H54 (cell line): ENCODE measurements at regions not wholly inside any gene's neighbourhood (a gene's known extent, or its start where the extent isn't known, plus 50 kb on each side); places are given as distances from the start of the nearest gene placed in this dataset.
"Not testable (repeated sequence)": the region's sequence is repeated elsewhere in the genome, so short reads cannot be mapped to it uniquely, and the experiment has no call there.

Experiments used
- DNase-seq: peaks from one replicate; pipeline ENCODE4 v3.0.0; 2011; ENCODE audit warnings: low spot score, mixed read lengths; ENCODE audit not compliant: insufficient read length
- FAIRE-seq: peaks from 3 replicates; lab custom pipeline; 2011; peaks lifted over from hg19 to GRCh38; lab: Jason Lieb, UNC
- POLR2A ChIP-seq: IDR thresholded peaks from 2 replicates; pipeline ENCODE4 v1.6.1; 2011; ENCODE audit warnings: low read depth, mild to moderate bottlenecking, low read length

DNA sequence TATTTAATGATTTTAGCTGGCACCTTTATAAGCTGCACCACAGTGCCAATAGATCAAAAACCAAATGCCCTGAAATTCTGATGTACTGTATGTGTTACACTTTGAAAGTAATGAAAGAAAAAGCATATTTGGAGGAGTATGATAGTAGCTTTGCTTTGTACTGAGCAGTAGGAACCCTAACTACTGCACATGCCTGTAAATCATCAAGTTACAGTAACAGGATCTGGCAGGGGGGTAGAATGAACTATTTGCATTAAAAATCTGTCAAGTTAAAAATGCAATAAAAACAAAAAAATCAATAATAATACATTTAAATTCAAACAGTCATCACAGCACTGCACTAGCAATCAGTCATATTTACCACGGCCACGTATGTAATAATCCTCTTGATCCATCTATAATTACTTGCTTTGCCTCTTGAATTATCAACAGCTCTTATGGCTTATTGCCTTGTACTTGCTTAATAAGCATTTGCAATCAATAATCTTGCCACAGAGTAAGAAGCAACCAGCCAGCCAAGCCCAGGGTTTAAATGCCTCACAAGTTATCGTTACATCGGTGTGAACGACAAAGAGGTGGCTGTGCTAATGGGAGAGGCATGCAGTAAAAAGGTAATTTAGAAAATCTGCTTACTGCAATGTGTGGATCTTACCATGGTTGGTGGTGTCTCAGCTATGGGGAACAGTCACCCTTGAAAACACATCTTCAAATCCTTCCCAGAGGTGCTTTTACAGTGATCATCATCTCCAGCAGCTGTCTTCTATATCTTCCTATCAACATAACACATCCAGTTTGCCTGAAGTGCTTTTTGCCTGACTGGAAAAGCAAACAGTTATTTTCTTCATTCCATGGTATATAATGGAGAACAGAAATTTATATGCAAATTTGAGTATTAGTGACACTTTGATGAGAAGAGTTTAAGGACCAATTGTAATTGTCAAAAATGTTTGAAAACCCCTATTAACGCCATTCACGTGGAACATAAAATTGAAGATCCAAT lies 1812.1 kb upstream of the ADGRL3 start:
- TF ChIP-seq POLR2A, result no peak
- DNase-seq (no peak), FAIRE-seq (no peak)

DNA sequence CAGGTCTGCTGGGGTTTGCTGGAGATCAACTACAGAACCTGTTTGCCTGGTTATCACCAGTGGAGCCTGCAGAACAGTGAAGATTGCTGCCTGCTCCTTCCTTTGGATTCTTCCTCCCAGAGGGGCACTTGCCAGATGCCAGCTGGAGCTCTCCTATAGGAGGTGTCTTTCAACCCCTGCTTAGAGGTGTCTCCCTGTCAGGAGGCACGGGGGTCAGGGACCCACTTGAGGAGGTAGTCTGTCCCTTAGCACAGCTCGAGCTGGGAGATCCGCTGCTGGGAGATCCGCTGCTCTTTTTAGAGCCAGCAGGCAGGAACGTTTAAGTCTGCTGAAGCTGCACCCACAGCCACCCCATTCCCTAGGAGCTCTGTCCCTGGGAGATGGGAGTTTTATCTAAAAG lies 1806.3 kb upstream of the ADGRL3 start:
- DNase-seq (no peak), FAIRE-seq (no peak)
- no peak for TF ChIP-seq POLR2A

DNA sequence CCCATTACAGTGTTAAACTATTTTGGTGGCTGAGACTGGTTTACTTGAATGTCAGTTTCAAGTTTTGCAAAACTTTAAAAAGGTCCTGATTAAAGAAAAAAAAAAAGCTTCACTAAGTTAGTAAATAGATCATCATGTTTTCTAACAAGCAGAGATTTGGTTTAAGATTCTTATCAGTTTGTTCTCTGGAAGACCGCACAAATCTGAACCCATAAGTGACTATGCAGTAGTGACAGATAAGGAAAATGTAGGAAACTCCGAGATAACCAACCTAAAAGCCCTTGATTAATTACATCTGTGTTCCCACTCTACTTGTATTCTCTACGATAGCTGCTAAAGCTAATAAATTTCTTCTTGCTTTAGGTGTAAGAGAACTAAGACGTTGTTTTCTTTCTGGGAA lies 1799.8 kb upstream of the ADGRL3 start:
- FAIRE-seq, result no peak
- no peak for TF ChIP-seq POLR2A
- DNase-seq, result no peak

DNA sequence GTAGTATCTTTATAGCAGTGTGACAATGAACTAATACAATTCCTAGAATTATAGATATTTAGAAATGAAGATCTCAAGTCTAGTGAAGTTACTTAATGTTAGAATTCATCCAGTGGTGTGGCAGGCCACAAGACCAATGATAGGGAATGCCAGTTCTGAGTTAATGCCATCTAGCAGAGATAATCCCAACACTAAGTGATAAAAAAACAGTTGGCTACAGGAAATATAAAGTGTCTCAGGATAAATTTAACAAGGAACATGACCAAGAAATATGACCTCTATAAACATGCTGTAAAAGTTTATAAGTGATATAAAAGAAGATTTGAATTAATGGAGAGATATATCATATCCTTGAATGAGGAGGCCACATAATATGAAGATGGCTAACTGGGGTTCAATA lies 1790.5 kb upstream of the ADGRL3 start:
- no peak for TF ChIP-seq POLR2A
- DNase-seq (no peak), FAIRE-seq (no peak)

DNA sequence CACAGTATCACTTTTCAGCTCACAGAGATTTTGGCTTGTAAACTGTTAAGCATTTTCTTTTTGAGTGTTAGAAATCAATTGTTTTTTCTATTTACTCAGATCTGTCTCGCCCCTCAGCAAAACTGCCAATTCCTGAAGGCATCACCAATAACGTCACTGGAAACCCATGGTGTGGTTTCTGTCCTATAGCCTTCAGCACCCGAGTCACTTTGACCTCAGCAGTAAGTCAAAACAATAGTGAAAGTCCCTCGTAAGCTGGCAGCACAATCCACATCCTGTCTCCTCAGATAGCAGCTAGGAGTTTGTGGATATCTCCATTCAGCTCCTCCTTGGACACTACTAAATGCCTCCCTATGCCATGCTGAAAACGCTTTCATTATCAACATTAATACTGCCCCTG lies 1787.4 kb upstream of the ADGRL3 start:
- FAIRE-seq, result no peak
- no peak for DNase-seq

DNA sequence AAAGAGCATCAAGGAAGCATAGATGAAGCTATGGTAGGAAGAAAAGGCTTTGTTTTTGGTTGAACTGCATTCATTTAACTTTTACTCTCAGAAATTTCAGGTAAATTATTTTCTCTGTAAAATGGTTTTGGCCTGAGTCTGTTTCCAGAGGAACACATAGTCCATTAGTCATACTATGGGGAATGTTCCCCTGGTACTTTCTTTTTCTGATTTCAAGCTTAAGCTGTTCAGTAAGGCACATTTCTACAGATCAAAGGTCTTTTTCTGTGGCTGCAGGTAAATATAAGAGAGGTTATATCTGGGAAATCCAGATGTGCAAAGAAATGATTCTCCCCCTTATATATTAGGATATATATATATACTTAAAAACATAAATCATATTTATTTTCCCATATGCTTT lies 1744.4 kb upstream of the ADGRL3 start:
- no peak for TF ChIP-seq POLR2A
- FAIRE-seq (no peak), DNase-seq (no peak)

More for the DNA sequence above, 1787.4 kb upstream of the ADGRL3 start:
- no peak for TF ChIP-seq POLR2A

DNA sequence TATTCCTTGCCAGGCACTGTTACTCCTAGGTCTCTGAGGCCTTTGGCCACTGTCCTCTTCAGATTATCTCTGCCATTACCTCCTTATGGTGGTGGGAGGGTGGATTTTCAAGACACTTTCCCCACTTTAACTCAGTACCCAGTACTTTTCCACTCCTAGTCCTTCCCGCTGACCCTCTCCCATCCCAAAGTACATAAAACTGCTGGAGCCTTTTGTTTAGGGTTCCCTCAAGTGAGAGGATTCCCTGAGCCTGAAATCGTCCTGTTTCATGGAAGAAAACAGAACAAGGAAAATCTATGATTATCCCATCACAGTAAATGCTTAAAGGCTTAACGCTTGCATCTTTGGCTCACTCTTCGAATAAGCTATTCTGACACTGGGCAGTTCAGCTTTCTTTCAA lies 1742.5 kb upstream of the ADGRL3 start:
- DNase-seq (no peak), FAIRE-seq (no peak)
- TF ChIP-seq POLR2A, result no peak

DNA sequence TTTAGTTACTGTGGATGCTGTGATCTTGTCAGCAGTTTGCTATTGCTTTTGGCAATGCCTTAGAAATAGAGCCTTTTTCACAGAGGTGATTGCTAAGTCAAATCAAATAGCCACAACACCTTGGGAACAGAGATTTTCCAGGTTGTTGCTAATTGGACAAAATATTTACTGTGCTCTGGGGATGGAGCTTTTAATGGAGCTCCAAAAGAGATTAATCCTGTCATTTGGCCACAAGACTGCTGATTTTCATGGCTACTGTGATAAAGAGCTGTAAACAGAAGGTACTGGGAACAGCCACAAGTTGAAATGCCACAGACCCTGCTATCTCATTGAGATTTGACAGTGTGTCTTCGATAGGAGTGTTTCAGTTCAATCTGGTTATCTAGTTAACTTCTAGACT lies 1715.2 kb upstream of the ADGRL3 start:
- no peak for TF ChIP-seq POLR2A
- no peak for DNase-seq
- no peak for FAIRE-seq

DNA sequence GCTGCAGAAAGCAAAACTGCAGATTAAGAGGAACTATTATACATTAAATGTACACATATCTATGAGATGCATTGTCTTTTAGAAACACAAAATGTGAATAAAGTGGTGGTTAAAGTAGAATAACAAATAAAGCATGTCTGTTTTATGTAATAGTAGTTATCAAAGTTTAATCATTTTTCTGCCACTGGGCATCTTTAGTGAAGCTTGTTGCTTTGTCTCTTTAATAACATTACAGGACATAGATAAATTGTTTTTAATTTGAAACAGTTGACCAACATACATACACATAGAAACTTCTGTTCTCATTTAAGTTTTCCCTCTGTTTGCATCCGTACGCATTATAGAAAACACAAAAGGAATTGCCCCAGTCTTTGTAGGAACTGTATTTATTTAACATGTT lies 1700.0 kb upstream of the ADGRL3 start:
- no peak for FAIRE-seq
- no peak for TF ChIP-seq POLR2A

DNA sequence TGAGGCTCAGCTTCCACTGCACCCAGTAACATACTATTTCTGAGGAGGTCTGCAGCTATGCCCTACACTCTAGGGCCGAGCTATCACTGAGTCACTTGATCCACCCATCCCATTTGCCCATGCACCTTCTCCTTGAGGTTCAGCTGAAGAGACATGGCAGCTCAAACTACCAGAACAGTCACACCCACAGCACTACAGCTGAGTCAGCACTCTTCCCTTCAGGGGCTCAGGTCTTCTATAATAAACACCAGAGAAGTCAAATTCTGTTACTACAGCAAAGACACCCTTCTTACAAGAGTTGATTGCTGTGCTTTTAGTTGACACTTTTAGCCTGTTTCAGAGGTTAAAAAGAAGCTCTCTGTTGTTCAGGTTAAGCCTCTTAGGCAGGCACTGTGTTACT lies 1696.4 kb upstream of the ADGRL3 start:
- FAIRE-seq, result no peak

More for the DNA sequence above, 1700.0 kb upstream of the ADGRL3 start:
- DNase-seq, result no peak

DNA sequence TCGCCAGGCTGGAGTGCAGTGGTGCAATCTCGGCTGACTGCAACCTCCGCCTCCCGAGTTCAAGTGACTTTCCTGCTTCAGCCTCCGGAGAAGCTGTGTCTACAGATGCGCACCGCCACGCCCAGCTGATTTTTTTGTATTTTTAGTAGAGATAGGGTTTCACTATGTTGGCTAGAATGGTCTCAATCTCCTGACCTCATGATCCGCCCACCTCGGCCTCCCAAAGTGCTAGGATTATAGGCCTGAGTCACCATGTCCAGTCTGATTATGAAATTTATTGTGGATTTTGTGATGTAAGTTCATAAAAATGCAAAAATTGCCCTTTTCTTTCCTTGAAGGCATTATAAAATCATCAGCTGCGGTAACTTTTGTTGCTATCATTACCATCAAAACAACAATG lies 1688.3 kb upstream of the ADGRL3 start:
- FAIRE-seq, DNase-seq: not testable (repeated sequence)

More for the DNA sequence above, 1696.4 kb upstream of the ADGRL3 start:
- no peak for DNase-seq
- TF ChIP-seq POLR2A, result no peak

DNA sequence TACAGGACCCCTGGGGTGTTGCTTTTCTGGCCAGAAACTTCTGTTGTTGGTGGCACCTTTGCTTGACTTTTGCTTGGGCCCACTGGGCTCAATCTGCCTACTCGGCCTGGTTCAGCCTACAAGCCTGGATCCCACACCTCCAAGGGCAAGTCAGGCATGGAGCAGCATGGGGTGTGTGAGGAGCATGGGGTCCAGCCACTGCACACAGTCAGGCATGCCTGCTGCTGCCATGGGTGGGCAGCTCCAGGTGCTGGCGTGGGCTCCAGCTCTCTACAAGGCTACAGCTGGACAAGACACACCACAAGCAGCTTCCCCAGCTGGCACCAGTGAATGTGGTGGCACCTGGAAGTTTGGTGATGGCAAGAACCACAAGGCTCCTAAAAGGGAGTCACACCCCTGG lies 1683.1 kb upstream of the ADGRL3 start:
- DNase-seq (no peak), FAIRE-seq (no peak)
- TF ChIP-seq POLR2A, result no peak

DNA sequence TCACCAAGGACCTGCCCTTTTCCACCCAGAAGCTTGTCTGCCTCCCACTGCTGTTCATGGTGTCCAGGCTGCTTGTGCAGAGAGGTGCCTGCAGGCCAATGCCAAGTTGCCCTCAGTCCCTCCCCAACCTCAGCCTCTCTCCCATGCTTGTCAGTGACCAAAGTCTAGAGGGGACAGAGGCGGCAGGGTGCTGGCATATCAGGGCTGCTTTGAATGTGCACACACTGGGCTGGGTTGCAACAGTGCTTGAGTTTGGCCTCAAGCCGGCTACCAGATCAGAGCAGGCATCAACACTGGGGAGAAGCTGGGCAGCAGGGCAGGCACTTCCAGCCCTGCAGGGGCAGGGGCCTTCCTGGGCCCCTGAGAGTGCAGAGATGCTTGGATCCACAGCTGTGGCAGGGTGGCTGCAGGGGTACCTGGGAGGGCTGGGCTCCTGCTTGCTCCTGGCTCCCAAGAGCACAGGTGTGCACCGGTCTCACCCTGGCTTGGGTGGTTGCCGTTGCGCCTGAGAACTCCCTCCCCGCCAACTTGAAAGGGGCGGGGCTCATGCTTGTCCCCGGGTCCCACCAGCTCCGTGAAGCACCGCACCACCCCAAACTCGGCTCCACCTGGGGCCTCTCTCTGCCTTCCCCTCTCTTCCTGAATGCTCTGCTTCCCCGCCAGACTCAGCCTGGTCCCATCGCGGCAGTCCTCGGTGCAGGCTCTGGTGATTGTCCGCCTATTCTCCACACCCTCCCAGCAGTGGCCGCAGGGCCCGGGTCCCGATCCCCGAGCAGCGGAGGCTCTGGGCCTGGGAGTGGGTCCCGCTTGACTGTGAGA lies 1681.9 kb upstream of the ADGRL3 start:
- no peak for FAIRE-seq
- no peak for TF ChIP-seq POLR2A
- no peak for DNase-seq

DNA sequence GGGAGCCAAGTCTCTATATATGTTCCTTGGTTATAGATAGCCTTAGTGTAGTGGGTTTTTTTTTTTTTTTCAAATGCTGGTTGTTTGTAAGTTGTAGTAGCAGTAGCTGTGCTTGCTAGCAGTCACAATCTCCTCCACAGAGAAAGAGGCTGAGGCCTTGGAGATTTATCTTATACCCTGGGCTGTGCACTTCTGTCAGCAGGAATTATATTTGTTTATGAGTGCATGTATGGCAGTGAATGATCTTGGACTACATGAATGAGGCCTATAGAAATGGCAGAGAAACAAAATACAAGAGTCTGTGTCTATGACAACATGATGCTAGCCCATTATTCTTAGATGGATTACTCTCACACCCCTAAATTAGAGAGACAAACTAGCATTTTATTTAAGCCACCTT lies 1674.2 kb upstream of the ADGRL3 start:
- no peak for TF ChIP-seq POLR2A
- FAIRE-seq (no peak), DNase-seq (no peak)
